Activated CD4-positive, alpha-beta T cell treated with anti-CD3 and anti-CD28 coated beads, Interleukin-2, Interleukin-6, amounts not matched to agents 100 ng/mL and 50 ng/mL, durations not matched to agents 16 hours and 8 hours (primary cell): ENCODE measurements at regions not wholly inside any gene's neighbourhood (a gene's known extent, or its start where the extent isn't known, plus 50 kb on each side); places are given as distances from the start of the nearest gene placed in this dataset.

Experiments used
- DNase-seq: peaks from one replicate; pipeline ENCODE4 v3.0.0-alpha.2; 2020

DNA sequence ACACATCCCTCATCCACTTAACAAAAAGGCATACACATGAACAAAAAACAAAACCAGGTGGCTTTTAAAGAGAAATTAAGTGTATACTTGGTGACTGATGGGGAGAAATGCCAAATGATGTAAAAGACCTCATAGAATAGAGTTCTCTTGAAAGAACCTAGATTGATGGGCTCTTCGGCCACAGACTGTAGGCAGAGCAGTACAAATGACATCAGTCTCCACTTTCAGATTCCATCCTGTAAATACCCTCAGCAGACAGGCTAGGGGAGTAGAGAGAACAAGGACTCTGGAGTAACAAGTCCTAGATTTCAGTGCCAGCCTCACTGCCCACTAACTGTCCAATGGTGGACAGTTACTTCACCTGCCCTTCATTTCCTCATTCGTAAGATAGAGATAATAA is 203.8 kb downstream of the MZT1 start:
- DNase-seq = no peak

DNA sequence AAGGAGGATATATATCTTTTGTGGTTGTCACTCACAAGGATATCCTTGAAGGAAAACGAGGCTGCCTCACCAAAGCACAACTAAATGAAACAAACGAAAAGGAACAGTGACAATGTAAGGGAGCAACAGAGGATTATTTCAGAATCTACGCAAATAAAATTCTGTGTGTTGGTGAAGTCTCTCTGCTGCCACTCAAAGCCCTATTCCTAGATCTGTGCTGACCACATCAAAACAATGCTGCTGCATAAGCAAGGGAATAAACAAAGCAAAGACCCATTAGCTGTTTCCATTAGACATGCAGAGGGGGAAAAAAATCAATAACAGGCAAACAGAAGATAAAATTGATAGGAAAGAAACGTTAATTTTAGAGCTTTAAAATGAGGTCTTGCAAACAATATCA is 204.4 kb downstream of the MZT1 start:
- DNase-seq = no peak

- DNase-seq = no peak
These were observed 205.3 kb downstream of the MZT1 start for GRCh38 chr13:72521940-72522661.

GRCh38 chr13:72514146-72514545 is 213.3 kb downstream of the MZT1 start:
- no peak for DNase-seq

DNA sequence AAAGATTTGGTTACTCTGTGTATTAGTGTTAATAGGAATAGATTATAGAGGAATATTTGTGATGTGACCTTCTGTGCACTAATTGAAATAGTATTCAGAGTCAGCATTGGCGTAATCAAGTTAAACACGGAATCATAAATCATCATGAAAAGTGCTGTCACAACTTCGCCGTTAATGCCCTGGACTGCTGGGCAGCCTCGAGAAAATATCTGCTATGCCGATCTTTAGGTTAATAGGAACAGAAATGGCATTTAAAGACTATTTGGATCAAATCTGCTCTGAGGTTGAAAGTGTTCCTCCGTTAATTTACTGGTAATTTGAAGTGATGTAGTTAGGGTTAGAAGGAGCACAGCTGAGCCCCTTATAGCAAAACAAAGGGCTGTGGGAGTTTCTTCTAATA is 219.0 kb downstream of the MZT1 start:
- no peak for DNase-seq

- DNase-seq = no peak
These were observed 219.8 kb downstream of the MZT1 start for GRCh38 chr13:72507416-72508199.

- DNase-seq = no peak
These were observed 220.7 kb downstream of the MZT1 start for GRCh38 chr13:72506706-72507105.

GRCh38 chr13:72505376-72505775 is 222.1 kb downstream of the MZT1 start:
- DNase-seq = no peak

DNA sequence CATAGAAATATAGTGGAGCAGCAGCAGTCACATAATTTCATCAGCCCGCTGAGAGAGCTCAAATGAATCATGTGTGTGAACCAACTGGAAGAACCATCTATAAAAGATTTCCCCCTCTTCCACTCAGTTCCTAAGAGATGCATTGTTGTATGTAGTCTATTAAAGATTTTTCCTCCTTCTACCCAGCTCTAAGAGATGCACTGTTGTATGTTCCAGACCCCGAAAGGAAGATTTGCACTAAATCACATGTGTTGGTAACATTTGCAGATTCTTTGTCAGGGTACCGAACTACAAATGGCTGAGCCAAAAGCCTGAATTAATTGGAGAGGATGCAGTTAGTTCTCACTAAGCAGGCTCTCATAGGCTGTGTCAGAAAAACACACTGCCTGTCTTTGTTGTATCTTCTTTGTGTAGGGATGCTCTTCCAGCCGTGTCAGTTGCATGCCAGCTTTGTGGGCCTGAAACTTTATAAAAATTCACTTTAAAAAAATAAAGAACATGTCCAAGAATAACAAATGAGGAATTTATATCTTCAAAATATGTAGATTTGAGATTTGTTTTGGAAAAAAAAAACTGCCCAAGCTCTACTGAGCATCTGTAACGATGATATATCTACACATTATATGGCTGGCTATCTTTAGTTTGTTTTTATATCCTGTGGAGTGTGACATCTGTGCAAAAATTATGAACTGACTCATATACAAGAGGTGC is 223.1 kb downstream of the MZT1 start:
- DNase-seq = no peak

DNA sequence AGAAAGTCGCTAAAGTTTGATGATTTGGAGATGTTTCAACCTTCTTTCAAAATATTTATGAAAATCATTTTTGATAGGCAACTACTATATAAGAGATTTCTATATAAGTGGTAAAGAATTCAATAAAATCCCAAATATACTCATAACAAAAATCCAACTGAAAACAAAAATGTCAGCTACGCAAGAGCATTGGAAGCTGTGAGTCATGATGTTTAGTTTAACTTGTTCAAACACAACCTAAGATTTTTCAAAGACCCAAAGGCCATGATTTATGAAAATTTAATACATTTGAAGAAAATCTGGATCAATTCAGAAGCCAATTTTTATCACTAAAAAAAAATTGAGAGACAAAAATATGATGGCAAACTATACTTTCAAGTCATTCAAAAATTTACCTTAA is 226.6 kb downstream of the MZT1 start:
- no peak for DNase-seq

GRCh38 chr13:72495681-72496080 is 231.7 kb downstream of the MZT1 start:
- DNase-seq = no peak

DNA sequence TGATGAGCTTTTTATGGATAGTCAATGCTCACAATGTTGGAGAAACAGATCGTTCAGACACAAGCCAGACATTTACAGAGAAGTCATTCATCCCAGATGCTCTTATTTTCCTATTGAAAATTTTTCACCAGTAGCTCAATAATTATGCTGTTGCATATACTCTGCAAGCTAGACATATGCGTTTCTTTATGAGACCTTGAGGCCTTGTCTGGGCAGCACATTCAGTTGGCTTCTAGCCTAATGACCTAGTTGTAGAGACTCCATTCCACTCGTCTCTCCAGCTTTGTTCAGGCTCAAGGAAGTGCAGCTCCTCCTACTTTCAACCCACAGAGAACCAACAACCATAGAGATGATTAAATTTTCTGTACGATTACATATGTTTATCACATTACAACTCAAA is 237.7 kb downstream of the MZT1 start:
- no peak for DNase-seq

DNA sequence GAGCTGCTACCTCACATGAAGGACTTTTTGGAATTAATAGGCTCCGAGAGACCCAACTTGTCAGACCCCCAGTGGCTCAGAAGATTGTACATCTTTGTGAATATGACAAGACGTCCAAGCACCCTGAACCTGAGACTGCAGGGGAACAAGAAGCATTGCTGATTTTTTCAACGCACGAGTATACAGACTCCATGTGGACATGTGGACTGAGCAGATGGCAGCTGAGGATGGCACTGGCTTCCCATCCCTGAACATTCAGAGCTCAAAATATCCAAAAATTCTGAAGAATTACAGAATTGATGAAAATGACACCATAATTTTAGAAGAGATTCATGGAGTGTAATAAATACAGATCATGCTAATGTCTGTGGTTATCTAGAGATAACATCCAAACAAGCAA is 254.1 kb downstream of the MZT1 start:
- no peak for DNase-seq

GRCh38 chr13:72469906-72470305 is 257.5 kb downstream of the MZT1 start:
- no peak for DNase-seq

DNA sequence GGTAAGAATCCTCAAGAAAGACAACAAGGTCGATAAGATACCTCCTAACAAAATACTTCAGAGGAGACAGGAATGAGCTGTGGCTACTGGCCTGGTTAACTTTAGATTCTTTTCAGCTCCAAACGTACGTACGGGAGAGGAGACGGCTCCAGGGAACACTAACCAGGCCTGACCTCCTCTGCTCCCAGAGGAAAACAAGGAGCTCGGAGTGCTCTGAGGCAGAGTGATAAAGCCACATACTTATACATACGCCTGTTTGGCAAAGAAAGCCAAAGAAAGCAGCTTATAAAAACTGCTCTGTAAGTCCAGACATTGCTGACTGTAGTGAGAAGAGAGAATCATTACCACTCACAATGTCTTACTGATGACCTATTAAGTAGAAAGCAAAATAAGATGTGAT is 263.9 kb downstream of the MZT1 start:
- no peak for DNase-seq

- no peak for DNase-seq
These were observed 264.7 kb downstream of the MZT1 start for GRCh38 chr13:72462726-72463125.

DNA sequence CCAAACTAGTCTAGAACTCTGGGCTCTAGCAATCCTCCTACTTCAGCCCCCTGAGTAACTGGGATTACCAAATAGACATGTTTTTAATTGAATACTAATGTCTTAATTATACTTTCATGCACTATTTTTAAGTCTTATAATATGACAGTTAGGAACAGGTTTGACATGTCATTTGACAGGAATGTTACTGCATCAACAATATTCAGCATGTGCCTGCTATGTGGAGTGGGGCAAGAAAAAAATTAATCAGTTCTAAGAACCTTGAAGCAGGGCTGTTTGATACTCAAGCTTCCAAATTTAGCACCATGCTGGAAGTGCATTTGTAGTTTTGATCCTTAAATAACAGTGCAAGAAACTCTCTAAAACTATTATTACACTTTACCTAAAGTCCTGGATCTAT is 265.3 kb downstream of the MZT1 start:
- no peak for DNase-seq

- peak; percentile 1 for DNase-seq
These were observed 268.7 kb downstream of the MZT1 start for GRCh38 chr13:72458701-72459100.

DNA sequence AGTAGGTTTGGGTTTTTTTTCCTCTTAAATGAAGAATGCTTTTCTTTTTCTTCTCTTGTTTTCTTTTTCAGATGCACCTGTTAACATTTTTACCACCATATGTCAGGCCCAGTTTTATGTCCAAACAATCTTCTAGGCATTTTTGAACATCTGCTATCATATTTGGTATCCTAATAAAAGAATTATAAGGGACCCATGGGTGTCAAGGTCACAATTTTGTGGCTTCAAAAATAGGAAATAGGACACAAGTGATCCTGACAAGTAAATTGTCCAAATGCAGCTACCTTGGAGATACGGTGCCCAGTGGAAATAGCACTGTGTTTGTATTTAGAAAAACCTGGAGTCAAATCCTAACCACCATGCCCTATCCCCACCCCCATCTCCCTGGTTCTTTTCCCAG is 270.3 kb downstream of the MZT1 start:
- no peak for DNase-seq

DNA sequence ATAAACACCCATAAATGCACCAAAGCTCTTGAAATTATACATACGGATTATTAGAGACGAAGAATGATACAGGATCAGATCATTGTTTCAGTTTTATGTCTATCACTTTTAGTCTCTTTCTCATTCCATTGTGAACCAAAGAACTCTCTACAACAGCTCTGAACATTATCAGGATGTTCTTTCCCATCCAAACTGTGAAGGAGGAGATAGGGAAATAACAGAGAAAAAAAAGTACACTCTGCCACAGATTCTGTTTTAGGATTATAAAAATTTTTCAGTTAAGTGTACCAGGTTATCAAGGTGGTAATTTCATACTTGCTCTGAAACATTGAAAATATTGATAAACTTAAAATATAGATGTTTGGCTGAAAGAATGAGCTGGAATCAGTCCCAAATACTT is 270.9 kb downstream of the MZT1 start:
- DNase-seq = no peak

GRCh38 chr13:72453161-72453560 is 274.3 kb downstream of the MZT1 start:
- no peak for DNase-seq

GRCh38 chr13:72448082-72448481 is 279.3 kb downstream of the MZT1 start:
- no peak for DNase-seq

- DNase-seq = no peak
These were observed 282.4 kb downstream of the MZT1 start for GRCh38 chr13:72444999-72445398.

- no peak for DNase-seq
These were observed 290.0 kb downstream of the MZT1 start for GRCh38 chr13:72437458-72437857.
